HG03378 (cell line): ENCODE measurements at regions not wholly inside any gene's neighbourhood (a gene's known extent, or its start where the extent isn't known, plus 50 kb on each side); places are given as distances from the start of the nearest gene placed in this dataset.

Experiments used
- ATAC-seq: cut with Tn5 transposase; IDR thresholded peaks from one replicate; pipeline ENCODE4 v1.9.1; 2021; ENCODE audit warnings: mild to moderate bottlenecking, moderate library complexity; ENCODE audit not compliant: unreplicated experiment

- no peak for ATAC-seq
Measured at GRCh38 chr2:78907089-78907488, 118.4 kb upstream of the REG3G start.

- no peak for ATAC-seq
Measured at GRCh38 chr2:78908973-78909372, 116.5 kb upstream of the REG3G start.

GRCh38 chr2:78910376-78910775, 115.1 kb upstream of the REG3G start:
- no peak for ATAC-seq

- ATAC-seq: no peak
Measured at GRCh38 chr2:78913257-78913656, 112.2 kb upstream of the REG3G start.

GRCh38 chr2:78925258-78925657, 100.2 kb upstream of the REG3G start:
- ATAC-seq: no peak

GRCh38 chr2:78928502-78928901, 97.0 kb upstream of the REG3G start:
- ATAC-seq: no peak

GRCh38 chr2:78940998-78941397, 84.5 kb upstream of the REG3G start:
- ATAC-seq: no peak

GRCh38 chr2:78941751-78942150, 83.8 kb upstream of the REG3G start:
- ATAC-seq: no peak

GRCh38 chr2:78963881-78964280, 61.6 kb upstream of the REG3G start:
- no peak for ATAC-seq

GRCh38 chr2:78967294-78967693, 58.2 kb upstream of the REG3G start:
- ATAC-seq: no peak

GRCh38 chr2:78973630-78974029, 51.9 kb upstream of the REG3G start:
- ATAC-seq: no peak
